SU-DHL-6 (cell line): ENCODE measurements at regions not wholly inside any gene's neighbourhood (a gene's known extent, or its start where the extent isn't known, plus 50 kb on each side); places are given as distances from the start of the nearest gene placed in this dataset.

ENCODE experiments used
- H2AFZ ChIP-seq: fragments of 200-600 bp; sonication (generic); 2 replicates; pipeline ENCODE4 v1.6.1; 2014; ENCODE audit warnings: low read depth, mild to moderate bottlenecking, moderate library complexity, mixed read lengths, antibody characterized with exemption, low read length; ENCODE audit not compliant: severe bottlenecking
- H3F3A ChIP-seq: fragments of 200-600 bp; shearing (Covaris generic); 2 replicates; pipeline ENCODE4 v1.6.0; 2016; ENCODE audit warnings: antibody characterized with exemption, mild to moderate bottlenecking; ENCODE audit not compliant: insufficient read depth
- H3K27ac ChIP-seq: fragments of 200-600 bp; sonication (generic); 2 replicates; pipeline ENCODE4 v1.5.1; 2016; ENCODE audit warnings: low read depth, mild to moderate bottlenecking, low read length, moderate library complexity, mixed read lengths
- H3K27me3 ChIP-seq: fragments of 200-600 bp; sonication (generic), shearing (Covaris generic); 2 replicates; pipeline ENCODE4 v1.6.0; 2014; ENCODE audit warnings: mild to moderate bottlenecking, low read length
- H3K36me3 ChIP-seq: fragments of 200-600 bp; sonication (generic); 2 replicates; pipeline ENCODE4 v1.6.1; 2014; ENCODE audit warnings: mild to moderate bottlenecking, low read length, mixed read lengths
- H3K4me2 ChIP-seq: fragments of 300-600, 200-600 bp; shearing (Covaris generic), sonication (generic); 2 replicates; pipeline ENCODE4 v1.6.0; 2014; ENCODE audit warnings: low read length, low read depth, mild to moderate bottlenecking; ENCODE audit not compliant: poor library complexity, severe bottlenecking
- H3K4me3 ChIP-seq: fragments of 200-600 bp; sonication (generic); 2 replicates; pipeline ENCODE4 v1.5.1; 2014; ENCODE audit warnings: antibody characterized with exemption, low read length, mild to moderate bottlenecking, mixed read lengths; ENCODE audit not compliant: insufficient read depth, poor library complexity, severe bottlenecking
- H3K79me2 ChIP-seq: fragments of 200-600 bp; sonication (generic); 2 replicates; pipeline ENCODE4 v1.6.1; 2014; ENCODE audit warnings: mild to moderate bottlenecking, low read length, moderate library complexity; ENCODE audit not compliant: insufficient read depth
- H3K9ac ChIP-seq: fragments of 200-600 bp; sonication (generic); 2 replicates; pipeline ENCODE4 v1.7.0; 2014; ENCODE audit warnings: mild to moderate bottlenecking, low read length
- H3K9me2 ChIP-seq: fragments of 200-600 bp; sonication (generic); replicated peaks from 2 replicates; pipeline ENCODE4 v1.6.1; 2014; ENCODE audit warnings: low read length; ENCODE audit not compliant: insufficient read depth
- H3K9me3 ChIP-seq: fragments of 200-600 bp; sonication (generic); 2 replicates; pipeline ENCODE4 v1.6.1; 2014; ENCODE audit warnings: low read length, mixed read lengths; ENCODE audit not compliant: insufficient read depth
- H4K20me1 ChIP-seq: fragments of 200-600 bp; sonication (generic); 2 replicates; pipeline ENCODE4 v1.6.1; 2014; ENCODE audit warnings: low read depth, mild to moderate bottlenecking, antibody characterized with exemption, low read length, moderate library complexity, mixed read lengths
- CTCF ChIP-seq: fragments of 200-600 bp; sonication (generic); IDR thresholded peaks from one replicate; pipeline ENCODE4 v1.5.1; 2017; ENCODE audit warnings: antibody characterized with exemption, mild to moderate bottlenecking, low read length, moderate library complexity; ENCODE audit not compliant: insufficient read depth, poor library complexity, severe bottlenecking
- EZH2phosphoT487 ChIP-seq: fragments of 200-600 bp; sonication (generic), shearing (Covaris generic); conservative IDR thresholded peaks from 2 replicates; pipeline ENCODE4 v1.6.1; 2018; ENCODE audit warnings: mild to moderate bottlenecking, antibody characterized with exemption, low read length, moderate library complexity, mixed read lengths

GRCh38 chr1:88296642-88297041 lies 387.4 kb upstream of the PKN2 start:
- no peaks in the 10 kb centered on the region for H4K20me1 ChIP-seq
- H3K36me3 ChIP-seq: no peaks in the 10 kb centered on the region
- H3K9me2 ChIP-seq: no peaks in the 10 kb centered on the region
- no peak overlapping the region for H3K9ac ChIP-seq
- no peaks in the 10 kb centered on the region for H3K27me3 ChIP-seq
- H3K4me3 ChIP-seq: no peak overlapping the region
- TF ChIP-seq EZH2phosphoT487 (no peak), CTCF (no peak)
- H3K27ac ChIP-seq: no peak overlapping the region
- no peak overlapping the region for H2AFZ ChIP-seq
- H3K79me2 ChIP-seq: no peaks in the 10 kb centered on the region
- H3K4me2 ChIP-seq: no peak overlapping the region
- H3F3A ChIP-seq: no peaks in the 10 kb centered on the region
- no peaks in the 10 kb centered on the region for H3K9me3 ChIP-seq

- no peaks in the 10 kb centered on the region for H3K27me3 ChIP-seq
- no peaks in the 10 kb centered on the region for H3F3A ChIP-seq
- H3K4me2 ChIP-seq: no peak overlapping the region
- H4K20me1 ChIP-seq: no peaks in the 10 kb centered on the region
- TF ChIP-seq CTCF (no peak), EZH2phosphoT487 (no peak)
- H3K9ac ChIP-seq: no peak overlapping the region
- H3K9me2 ChIP-seq: no peaks in the 10 kb centered on the region
- H3K27ac ChIP-seq: no peak overlapping the region
- no peaks in the 10 kb centered on the region for H3K36me3 ChIP-seq
- no peak overlapping the region for H2AFZ ChIP-seq
- no peaks in the 10 kb centered on the region for H3K9me3 ChIP-seq
- no peak overlapping the region for H3K4me3 ChIP-seq
- no peaks in the 10 kb centered on the region for H3K79me2 ChIP-seq
Observed at GRCh38 chr1:88298506-88298905, 385.6 kb upstream of the PKN2 start.

- H3K4me2 ChIP-seq: no peak overlapping the region
- H3K36me3 ChIP-seq: no peaks in the 10 kb centered on the region
- H3K27me3 ChIP-seq: no peaks in the 10 kb centered on the region
- no peak overlapping the region for H2AFZ ChIP-seq
- no peak overlapping the region for H3K9ac ChIP-seq
- H3K4me3 ChIP-seq: no peak overlapping the region
- no peak overlapping the region for H3K27ac ChIP-seq
- H3K9me2 ChIP-seq: no peaks in the 10 kb centered on the region
- H3K79me2 ChIP-seq: no peaks in the 10 kb centered on the region
- H4K20me1 ChIP-seq: no peaks in the 10 kb centered on the region
- no peaks in the 10 kb centered on the region for H3F3A ChIP-seq
- TF ChIP-seq EZH2phosphoT487 (no peak), CTCF (no peak)
- no peaks in the 10 kb centered on the region for H3K9me3 ChIP-seq
Observed at GRCh38 chr1:88300752-88301263, 383.3 kb upstream of the PKN2 start.
